ENCODE measurements at regions not wholly inside any gene's neighbourhood (a gene's known extent, or its start where the extent isn't known, plus 50 kb on each side); places are given as distances from the start of the nearest gene placed in this dataset.
"Not testable (repeated sequence)": the region's sequence is repeated elsewhere in the genome, so short reads cannot be mapped to it uniquely, and the experiment has no call there.

GRCh38 chr12:46071335-46071734 lies 81.0 kb upstream of the SCAF11 start:
- no peak overlapping the region for H3K27ac Mint-ChIP-seq
- H3K36me3 ChIP-seq (ENCODE audit: control insufficient read depth, insufficient read depth, low read length): no peaks in the 10 kb centered on the region
- WGBS (ENCODE audit: insufficient coverage): 81% methylated on average over 5 of the region's 5 CpGs
- DNase-seq: peak in 1 of 2 donors; percentile 5
- no peak overlapping the region for H3K27ac ChIP-seq (ENCODE audit: low read length)
- ATAC-seq: no peak
- H3K9me3 ChIP-seq (ENCODE audit: control insufficient read depth, insufficient read depth, low read length): no peaks in the 10 kb centered on the region
- H3K4me3 Mint-ChIP-seq: no peak overlapping the region
- no peak overlapping the region for H3K4me3 ChIP-seq (ENCODE audit: low read length)
- no peak for TF ChIP-seq CTCF (IDR thresholded peaks at IDR 0.05)
- H3K4me1 Mint-ChIP-seq: peaks cover 8% of the 10 kb centered on the region in 2 donors
- peaks cover 19 to 32% of the 10 kb centered on the region in 2 donors for H3K27me3 Mint-ChIP-seq (ENCODE audit: low read depth in 2 of 2)
- H3K9me3 Mint-ChIP-seq: no peaks in the 10 kb centered on the region
- no peaks in the 10 kb centered on the region for H3K4me1 ChIP-seq (ENCODE audit: control insufficient read depth, insufficient read depth, low read length)
- intact Hi-C loops (cut with micrococcal nuclease): loop anchor here (5.0 kb wide), 1 partner anchor 951 kb away; no protein-coding TSS in a partner anchor
- H3K27me3 ChIP-seq (ENCODE audit: control insufficient read depth, insufficient read depth, low read length): no peaks in the 10 kb centered on the region
- H3K36me3 Mint-ChIP-seq: no peaks in the 10 kb centered on the region

GRCh38 chr12:46067094-46067493 lies 76.7 kb upstream of the SCAF11 start:
- Mint-ChIP-seq H3K4me3 (no peak overlapping the region), H3K9me3 (no peaks in the 10 kb centered on the region), H3K27me3 (ENCODE audit: low read depth in 2 of 2) (peaks cover 10 to 17% of the 10 kb centered on the region in 2 donors), H3K4me1 (peaks cover 4% of the 10 kb centered on the region in 2 donors), H3K36me3 (no peaks in the 10 kb centered on the region), H3K27ac (no peak overlapping the region)
- 92% methylated on average over 9 of the region's 9 CpGs for WGBS (ENCODE audit: insufficient coverage)
- Histone ChIP-seq H3K9me3 (ENCODE audit: control insufficient read depth, insufficient read depth, low read length) (no peaks in the 10 kb centered on the region), H3K27me3 (ENCODE audit: control insufficient read depth, insufficient read depth, low read length) (no peaks in the 10 kb centered on the region), H3K4me1 (ENCODE audit: control insufficient read depth, insufficient read depth, low read length) (no peaks in the 10 kb centered on the region), H3K27ac (ENCODE audit: low read length) (no peak overlapping the region), H3K4me3 (ENCODE audit: low read length) (no peak overlapping the region), H3K36me3 (ENCODE audit: control insufficient read depth, insufficient read depth, low read length) (no peaks in the 10 kb centered on the region)
- no peak for TF ChIP-seq CTCF (IDR thresholded peaks at IDR 0.05)
- intact Hi-C loops (cut with micrococcal nuclease): no loop called here
- DNase-seq: no peak
- ATAC-seq: no peak

GRCh38 chr12:46065412-46066166 lies 75.2 kb upstream of the SCAF11 start:
- 90% methylated on average over 2 of the region's 3 CpGs for WGBS (ENCODE audit: insufficient coverage)
- no peak for ATAC-seq
- Mint-ChIP-seq H3K4me3 (no peak overlapping the region), H3K9me3 (no peaks in the 10 kb centered on the region), H3K27me3 (ENCODE audit: low read depth in 2 of 2) (peaks cover 10 to 25% of the 10 kb centered on the region in 2 donors), H3K36me3 (no peaks in the 10 kb centered on the region), H3K4me1 (no peaks in the 10 kb centered on the region), H3K27ac (no peak overlapping the region)
- H3K27me3 ChIP-seq (ENCODE audit: control insufficient read depth, insufficient read depth, low read length): no peaks in the 10 kb centered on the region
- no peaks in the 10 kb centered on the region for H3K4me1 ChIP-seq (ENCODE audit: control insufficient read depth, insufficient read depth, low read length)
- no peaks in the 10 kb centered on the region for H3K9me3 ChIP-seq (ENCODE audit: control insufficient read depth, insufficient read depth, low read length)
- H3K4me3 ChIP-seq (ENCODE audit: low read length): no peak overlapping the region
- DNase-seq: no peak
- no peaks in the 10 kb centered on the region for H3K36me3 ChIP-seq (ENCODE audit: control insufficient read depth, insufficient read depth, low read length)
- intact Hi-C loops (cut with micrococcal nuclease): no loop called here
- TF ChIP-seq CTCF (IDR thresholded peaks at IDR 0.05): no peak
- no peak overlapping the region for H3K27ac ChIP-seq (ENCODE audit: low read length)

GRCh38 chr12:46064548-46064947 lies 74.2 kb upstream of the SCAF11 start:
- 100% methylated on average over 1 of the region's 2 CpGs for WGBS (ENCODE audit: insufficient coverage)

GRCh38 chr12:46058697-46059096 lies 68.3 kb upstream of the SCAF11 start:
- H3K9me3 ChIP-seq (ENCODE audit: control insufficient read depth, insufficient read depth, low read length); H3K9me3 Mint-ChIP-seq; H3K27me3 ChIP-seq (ENCODE audit: control insufficient read depth, insufficient read depth, low read length); DNase-seq; ATAC-seq; H3K27ac Mint-ChIP-seq; H3K4me1 ChIP-seq (ENCODE audit: control insufficient read depth, insufficient read depth, low read length); H3K27ac ChIP-seq (ENCODE audit: low read length); intact Hi-C loops (cut with micrococcal nuclease); H3K36me3 ChIP-seq (ENCODE audit: control insufficient read depth, insufficient read depth, low read length); H3K4me3 Mint-ChIP-seq; H3K4me3 ChIP-seq (ENCODE audit: low read length); H3K4me1 Mint-ChIP-seq: not testable (repeated sequence)
- Mint-ChIP-seq H3K27me3 (ENCODE audit: low read depth in 2 of 2) (peaks cover 5 to 45% of the 10 kb centered on the region in 2 donors), H3K36me3 (peaks cover 16% of the 10 kb centered on the region)
- 88% methylated on average over 6 of the region's 7 CpGs for WGBS (ENCODE audit: insufficient coverage)

More at GRCh38 chr12:46064548-46064947, 74.2 kb upstream of the SCAF11 start:
- Mint-ChIP-seq H3K27ac (no peak overlapping the region), H3K27me3 (ENCODE audit: low read depth in 2 of 2) (peaks cover 10 to 36% of the 10 kb centered on the region in 2 donors), H3K36me3 (no peaks in the 10 kb centered on the region), H3K4me3 (no peak overlapping the region), H3K9me3 (no peaks in the 10 kb centered on the region), H3K4me1 (no peaks in the 10 kb centered on the region)
- H3K36me3 ChIP-seq (ENCODE audit: control insufficient read depth, insufficient read depth, low read length): no peaks in the 10 kb centered on the region
- no peaks in the 10 kb centered on the region for H3K27me3 ChIP-seq (ENCODE audit: control insufficient read depth, insufficient read depth, low read length)
- no peaks in the 10 kb centered on the region for H3K4me1 ChIP-seq (ENCODE audit: control insufficient read depth, insufficient read depth, low read length)
- no peak overlapping the region for H3K4me3 ChIP-seq (ENCODE audit: low read length)
- no peak overlapping the region for H3K27ac ChIP-seq (ENCODE audit: low read length)
- no peaks in the 10 kb centered on the region for H3K9me3 ChIP-seq (ENCODE audit: control insufficient read depth, insufficient read depth, low read length)
- no peak for TF ChIP-seq CTCF (IDR thresholded peaks at IDR 0.05)
- DNase-seq (no peak), ATAC-seq (no peak)
- intact Hi-C loops (cut with micrococcal nuclease): no loop called here
